Kidney (tissue), 13 donors: ENCODE measurements at regions not wholly inside any gene's neighbourhood (a gene's known extent, or its start where the extent isn't known, plus 50 kb on each side); places are given as distances from the start of the nearest gene placed in this dataset.

Source experiments
- DNase-seq, 5 donors: peaks; one replicate each; pipeline ENCODE4 v3.0.0-alpha.2; 2013 to 2020
- FAIRE-seq: peaks from 2 replicates; lab custom pipeline; 2012; peaks lifted over from hg19 to GRCh38; lab: Jason Lieb, UNC
- H3K27ac ChIP-seq, 2 donors: one replicate each; pipeline ENCODE4 v1.7.0; 2013; ENCODE audit warnings: low read depth in 2 of 2, low read length in 2 of 2, inconsistent platforms in 1 of 2
- H3K27me3 ChIP-seq: one replicate; pipeline ENCODE4 v1.7.1; 2013; ENCODE audit warnings: low read length, inconsistent platforms; ENCODE audit not compliant: control insufficient read depth, insufficient read depth
- H3K36me3 ChIP-seq, 3 donors: one replicate each; pipeline versions ENCODE4 v1.7.0 to v1.7.1; 2013; ENCODE audit warnings: low read length in 3 of 3, control low read depth in 1 of 3, inconsistent platforms in 1 of 3; ENCODE audit not compliant: insufficient read depth in 3 of 3, control insufficient read depth in 2 of 3
- H3K4me1 ChIP-seq, 3 donors: one replicate each; pipeline versions ENCODE4 v1.7.0 to v1.7.1; 2013; ENCODE audit warnings: low read length in 3 of 3, inconsistent platforms in 1 of 3, low read depth in 1 of 3; ENCODE audit not compliant: control insufficient read depth in 2 of 3, insufficient read depth in 2 of 3
- H3K4me3 ChIP-seq, 3 donors: one replicate each; pipeline versions ENCODE4 v1.7.0 to v1.8.1; 2013; ENCODE audit warnings: low read length in 3 of 3, control low read depth in 1 of 3, inconsistent platforms in 1 of 3
- H3K9ac ChIP-seq, 3 donors: one replicate each; pipeline versions ENCODE4 v1.7.0 to v1.7.1; 2013; ENCODE audit warnings: low read length in 3 of 3, control low read depth in 1 of 3, inconsistent platforms in 1 of 3
- H3K9me3 ChIP-seq, 3 donors: one replicate each; pipeline versions ENCODE4 v1.7.0 to v1.7.1; 2013; ENCODE audit warnings: low read length in 3 of 3, control low read depth in 1 of 3, inconsistent platforms in 1 of 3; ENCODE audit not compliant: control insufficient read depth in 2 of 3, insufficient read depth in 1 of 3
- intact Hi-C: fragments of 100-400 bp; cut with DNase I; formaldehyde crosslinking; loops from one replicate; pipeline ENCODE4 v1.11.1; 2022
- TF ChIP-seq, protein P1 (sequence below): IDR thresholded peaks from 3 replicates; pipeline ENCODE4 v1.5.1; 2012; ENCODE audit warnings: mild to moderate bottlenecking, moderate library complexity, borderline replicate concordance; ENCODE audit not compliant: insufficient read depth; ENCODE audit errors: extremely low read depth
- donor health status: control.
- donor health status: control.
- donor health status: control.
- donor health status: control.
- donor health status: control.
- donor health status: DM: yes; HTN: yes; CAD: no.
- donor health status: Normal renal cell carcinoma (clear cell type).

DNA sequence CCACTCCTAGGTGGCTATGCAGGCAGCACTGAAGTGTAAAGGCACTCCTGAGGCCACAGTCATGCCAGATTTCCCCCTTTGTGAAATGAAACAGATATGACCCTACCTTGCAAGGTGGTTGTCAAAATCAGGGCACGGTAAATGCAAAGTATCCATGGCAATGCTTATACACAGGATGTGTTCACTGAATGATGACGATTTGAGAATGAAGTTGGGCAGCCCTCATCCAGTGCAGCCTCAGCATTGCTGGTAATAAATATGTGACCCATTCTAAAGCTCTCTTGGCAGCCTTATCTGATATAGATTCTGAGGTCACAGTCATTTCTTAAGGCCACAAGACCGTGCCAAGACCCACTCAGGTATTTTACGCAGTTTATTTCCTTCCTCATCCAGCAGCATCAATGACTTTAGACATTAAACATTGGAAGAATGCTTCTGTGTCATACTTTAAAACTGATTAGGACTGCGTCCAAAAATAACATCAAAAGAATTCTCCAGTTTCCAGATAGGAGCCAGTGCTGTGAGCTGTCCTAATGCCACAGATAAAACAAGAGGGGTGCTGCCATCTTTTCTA lies 125.5 kb upstream of the SERTAD2 start:
- H3K36me3 ChIP-seq, result no peaks in the 10 kb centered on the region
- no peak overlapping the region for H3K27ac ChIP-seq
- peaks cover 0 to 2% (median 0%) of the 10 kb centered on the region in 3 donors for H3K4me1 ChIP-seq
- intact Hi-C loops, result no loop called here
- TF ChIP-seq, protein P1, sequence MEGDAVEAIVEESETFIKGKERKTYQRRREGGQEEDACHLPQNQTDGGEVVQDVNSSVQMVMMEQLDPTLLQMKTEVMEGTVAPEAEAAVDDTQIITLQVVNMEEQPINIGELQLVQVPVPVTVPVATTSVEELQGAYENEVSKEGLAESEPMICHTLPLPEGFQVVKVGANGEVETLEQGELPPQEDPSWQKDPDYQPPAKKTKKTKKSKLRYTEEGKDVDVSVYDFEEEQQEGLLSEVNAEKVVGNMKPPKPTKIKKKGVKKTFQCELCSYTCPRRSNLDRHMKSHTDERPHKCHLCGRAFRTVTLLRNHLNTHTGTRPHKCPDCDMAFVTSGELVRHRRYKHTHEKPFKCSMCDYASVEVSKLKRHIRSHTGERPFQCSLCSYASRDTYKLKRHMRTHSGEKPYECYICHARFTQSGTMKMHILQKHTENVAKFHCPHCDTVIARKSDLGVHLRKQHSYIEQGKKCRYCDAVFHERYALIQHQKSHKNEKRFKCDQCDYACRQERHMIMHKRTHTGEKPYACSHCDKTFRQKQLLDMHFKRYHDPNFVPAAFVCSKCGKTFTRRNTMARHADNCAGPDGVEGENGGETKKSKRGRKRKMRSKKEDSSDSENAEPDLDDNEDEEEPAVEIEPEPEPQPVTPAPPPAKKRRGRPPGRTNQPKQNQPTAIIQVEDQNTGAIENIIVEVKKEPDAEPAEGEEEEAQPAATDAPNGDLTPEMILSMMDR, result no peak
- no peak overlapping the region for H3K9ac ChIP-seq
- H3K27me3 ChIP-seq, result no peaks in the 10 kb centered on the region
- H3K9me3 ChIP-seq, result no peaks in the 10 kb centered on the region
- H3K4me3 ChIP-seq, result no peak overlapping the region
- DNase-seq (peak in 2 of 5 donors; percentile 12 to 40), FAIRE-seq (no peak)

- FAIRE-seq (no peak), DNase-seq (no peak)
- no peak overlapping the region for H3K4me3 ChIP-seq
- peaks cover 0 to 2% (median 0%) of the 10 kb centered on the region in 3 donors for H3K4me1 ChIP-seq
- intact Hi-C loops, result no loop called here
- H3K27ac ChIP-seq, result no peak overlapping the region
- TF ChIP-seq, protein P1, result no peak
- H3K9ac ChIP-seq, result no peak overlapping the region
- no peaks in the 10 kb centered on the region for H3K36me3 ChIP-seq
- H3K27me3 ChIP-seq, result no peaks in the 10 kb centered on the region
- H3K9me3 ChIP-seq, result no peaks in the 10 kb centered on the region
These were observed 126.3 kb upstream of the SERTAD2 start for GRCh38 chr2:64780041-64780440.

DNA sequence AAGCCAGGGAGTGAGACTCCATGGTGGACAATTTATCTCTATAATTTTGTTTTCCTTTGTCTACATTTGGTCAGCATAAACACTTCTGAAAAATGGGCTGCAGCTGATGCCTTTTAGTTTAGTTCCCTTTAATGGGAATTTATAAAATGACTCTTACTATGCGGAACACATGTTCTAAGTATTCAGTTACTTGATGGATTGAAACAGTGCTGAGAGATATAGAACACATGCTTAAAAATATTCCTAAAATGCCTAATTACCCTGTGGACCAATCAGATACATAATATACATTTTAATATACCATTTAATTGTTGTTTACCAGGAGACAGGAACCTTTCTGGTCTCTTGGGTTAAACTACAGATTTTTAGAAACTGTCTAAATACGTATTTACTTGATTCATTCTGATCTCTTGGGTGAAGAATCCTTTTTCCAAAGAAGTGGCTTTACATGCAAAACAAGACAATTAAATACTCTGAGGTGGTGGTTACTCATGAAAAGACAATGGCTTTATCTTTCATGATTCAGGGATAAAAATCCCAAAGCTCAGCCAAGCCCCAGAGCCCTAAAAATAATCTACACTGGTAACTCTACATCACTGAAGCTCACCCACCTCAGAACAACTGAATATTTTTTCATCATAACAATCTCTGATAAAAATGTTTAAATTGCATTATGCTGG lies 128.1 kb upstream of the SERTAD2 start:
- H3K9me3 ChIP-seq, result no peaks in the 10 kb centered on the region
- H3K4me1 ChIP-seq, result peaks cover 0 to 2% (median 0%) of the 10 kb centered on the region in 3 donors
- no peak overlapping the region for H3K4me3 ChIP-seq
- H3K9ac ChIP-seq, result no peak overlapping the region
- DNase-seq (no peak), FAIRE-seq (no peak)
- H3K27ac ChIP-seq, result no peak overlapping the region
- no peaks in the 10 kb centered on the region for H3K36me3 ChIP-seq
- intact Hi-C loops, result no loop called here
- TF ChIP-seq, protein P1, result no peak
- H3K27me3 ChIP-seq, result no peaks in the 10 kb centered on the region
